HCT116 (cell line): ENCODE measurements at regions not wholly inside any gene's neighbourhood (a gene's known extent, or its start where the extent isn't known, plus 50 kb on each side); places are given as distances from the start of the nearest gene placed in this dataset.
"Not testable (repeated sequence)": the region's sequence is repeated elsewhere in the genome, so short reads cannot be mapped to it uniquely, and the experiment has no call there.

Source experiments
- FOSL1 ChIP-seq: IDR thresholded peaks from 2 replicates; pipeline ENCODE4 v1.6.1; 2012; ENCODE audit warnings: low read depth
- POLR2AphosphoS5 ChIP-seq: IDR thresholded peaks from 2 replicates; pipeline ENCODE4 v1.6.1; 2011; ENCODE audit warnings: mild to moderate bottlenecking, low read depth, low read length, moderate library complexity

- TF ChIP-seq FOSL1, POLR2AphosphoS5: not testable (repeated sequence)
Observed at GRCh38 chr2:131775903-131776506, 248.3 kb downstream of the CCDC74A start.
